ENCODE measurements at regions not wholly inside any gene's neighbourhood (a gene's known extent, or its start where the extent isn't known, plus 50 kb on each side); places are given as distances from the start of the nearest gene placed in this dataset.

GRCh38 chr3:178480795-178481194, 55.4 kb upstream of the KCNMB2 start:
- DNase-seq (ENCODE audit: low read depth in 2 of 2): no peak

- no peak for DNase-seq (ENCODE audit: low read depth in 2 of 2)
These were observed 53.3 kb upstream of the KCNMB2 start for GRCh38 chr3:178482981-178483380.

- no peak for DNase-seq (ENCODE audit: low read depth in 2 of 2)
These were observed 52.5 kb upstream of the KCNMB2 start for GRCh38 chr3:178483704-178484103.

GRCh38 chr3:178485756-178486155, 50.5 kb upstream of the KCNMB2 start:
- no peak for DNase-seq (ENCODE audit: low read depth in 2 of 2)

Data from stimulated activated CD8-positive, alpha-beta memory T cell treated with anti-CD3 and anti-CD28 coated beads, Interleukin-15, amount 100 ng/mL, for 4 hours (primary cell).